Midbrain (tissue), 1 donor: ENCODE measurements at regions not wholly inside any gene's neighbourhood (a gene's known extent, or its start where the extent isn't known, plus 50 kb on each side); places are given as distances from the start of the nearest gene placed in this dataset.
"Not testable (repeated sequence)": the region's sequence is repeated elsewhere in the genome, so short reads cannot be mapped to it uniquely, and the experiment has no call there.

Source experiments
- DNase-seq: peaks from one replicate; lab custom pipeline; 2025; lab: John Stamatoyannopoulos, UW

- DNase-seq, result no peak
Observed at GRCh38 chr9:102941868-102942267, 53.3 kb upstream of the CYLC2 start.

GRCh38 chr9:102922526-102922925, 72.6 kb upstream of the CYLC2 start:
- DNase-seq, result no peak

- DNase-seq, result no peak
Observed at GRCh38 chr9:102911185-102911584, 83.9 kb upstream of the CYLC2 start.

- not testable (repeated sequence) for DNase-seq
Observed at GRCh38 chr9:102905795-102906194, 89.3 kb upstream of the CYLC2 start.

- no peak for DNase-seq
Observed at GRCh38 chr9:102892025-102892424, 103.1 kb upstream of the CYLC2 start.

GRCh38 chr9:102888747-102889146, 106.4 kb upstream of the CYLC2 start:
- DNase-seq, result not testable (repeated sequence)

GRCh38 chr9:102875687-102876086, 119.4 kb upstream of the CYLC2 start:
- no peak for DNase-seq

GRCh38 chr9:102867488-102867887, 127.6 kb upstream of the CYLC2 start:
- no peak for DNase-seq

- DNase-seq, result no peak
Observed at GRCh38 chr9:102862478-102862877, 132.7 kb upstream of the CYLC2 start.

- no peak for DNase-seq
Observed at GRCh38 chr9:102855641-102856040, 139.5 kb upstream of the CYLC2 start.

- no peak for DNase-seq
Observed at GRCh38 chr9:102845827-102846371, 149.2 kb upstream of the CYLC2 start.

GRCh38 chr9:102844716-102845115, 150.4 kb upstream of the CYLC2 start:
- no peak for DNase-seq

- no peak for DNase-seq
Observed at GRCh38 chr9:102842423-102842822, 152.7 kb upstream of the CYLC2 start.

GRCh38 chr9:102841376-102841775, 153.8 kb upstream of the CYLC2 start:
- DNase-seq, result no peak

GRCh38 chr9:102840335-102840734, 154.8 kb upstream of the CYLC2 start:
- DNase-seq, result no peak

GRCh38 chr9:102832814-102833213, 162.3 kb upstream of the CYLC2 start:
- DNase-seq, result no peak

- DNase-seq, result no peak
Observed at GRCh38 chr9:102796244-102796643, 198.9 kb upstream of the CYLC2 start.

GRCh38 chr9:102795532-102795931, 199.6 kb upstream of the CYLC2 start:
- DNase-seq, result no peak

GRCh38 chr9:102779356-102779755, 215.8 kb upstream of the CYLC2 start:
- no peak for DNase-seq

GRCh38 chr9:102778746-102779145, 216.4 kb upstream of the CYLC2 start:
- no peak for DNase-seq

- no peak for DNase-seq
Observed at GRCh38 chr9:102770704-102771103, 224.4 kb upstream of the CYLC2 start.

GRCh38 chr9:102769307-102769706, 225.8 kb upstream of the CYLC2 start:
- no peak for DNase-seq

- DNase-seq, result no peak
Observed at GRCh38 chr9:102768002-102768401, 227.1 kb upstream of the CYLC2 start.

- no peak for DNase-seq
Observed at GRCh38 chr9:102767076-102767475, 228.1 kb upstream of the CYLC2 start.

GRCh38 chr9:102740578-102740977, 254.6 kb upstream of the CYLC2 start:
- no peak for DNase-seq
